Epidermal melanocyte (primary cell): ENCODE measurements at regions not wholly inside any gene's neighbourhood (a gene's known extent, or its start where the extent isn't known, plus 50 kb on each side); places are given as distances from the start of the nearest gene placed in this dataset.

Source experiments
- DNase-seq: peaks from one replicate; pipeline ENCODE4 v3.0.0; 2011; ENCODE audit warnings: low spot score; ENCODE audit not compliant: insufficient read length

- DNase-seq = no peak
These were observed 409.3 kb downstream of the TGFB2 start for GRCh38 chr1:218754477-218754876.

GRCh38 chr1:218755128-218755527, 410.0 kb downstream of the TGFB2 start:
- DNase-seq = no peak

GRCh38 chr1:218759795-218760194, 413.9 kb upstream of the LYPLAL1 start:
- no peak for DNase-seq

- no peak for DNase-seq
These were observed 412.8 kb upstream of the LYPLAL1 start for GRCh38 chr1:218760601-218761570.

GRCh38 chr1:218763538-218763937, 410.1 kb upstream of the LYPLAL1 start:
- no peak for DNase-seq

- DNase-seq = no peak
These were observed 407.9 kb upstream of the LYPLAL1 start for GRCh38 chr1:218765753-218766152.

GRCh38 chr1:218771931-218772330, 401.7 kb upstream of the LYPLAL1 start:
- no peak for DNase-seq

- DNase-seq = no peak
These were observed 401.1 kb upstream of the LYPLAL1 start for GRCh38 chr1:218772575-218772974.

GRCh38 chr1:218775501-218776021, 398.1 kb upstream of the LYPLAL1 start:
- DNase-seq = no peak

GRCh38 chr1:218778257-218779126, 395.2 kb upstream of the LYPLAL1 start:
- DNase-seq = no peak

- no peak for DNase-seq
These were observed 394.2 kb upstream of the LYPLAL1 start for GRCh38 chr1:218779341-218780100.

- DNase-seq = no peak
These were observed 390.5 kb upstream of the LYPLAL1 start for GRCh38 chr1:218783131-218783530.

GRCh38 chr1:218783916-218784315, 389.8 kb upstream of the LYPLAL1 start:
- no peak for DNase-seq

- DNase-seq = no peak
These were observed 387.8 kb upstream of the LYPLAL1 start for GRCh38 chr1:218785928-218786327.

- no peak for DNase-seq
These were observed 385.9 kb upstream of the LYPLAL1 start for GRCh38 chr1:218787826-218788225.

GRCh38 chr1:218796773-218797172, 376.9 kb upstream of the LYPLAL1 start:
- no peak for DNase-seq

- no peak for DNase-seq
These were observed 370.9 kb upstream of the LYPLAL1 start for GRCh38 chr1:218802799-218803198.

GRCh38 chr1:218803351-218803997, 370.2 kb upstream of the LYPLAL1 start:
- no peak for DNase-seq

GRCh38 chr1:218804014-218804785, 369.5 kb upstream of the LYPLAL1 start:
- no peak for DNase-seq

- DNase-seq = no peak
These were observed 364.6 kb upstream of the LYPLAL1 start for GRCh38 chr1:218809061-218809460.
